ENCODE measurements at regions not wholly inside any gene's neighbourhood (a gene's known extent, or its start where the extent isn't known, plus 50 kb on each side); places are given as distances from the start of the nearest gene placed in this dataset.

DNA sequence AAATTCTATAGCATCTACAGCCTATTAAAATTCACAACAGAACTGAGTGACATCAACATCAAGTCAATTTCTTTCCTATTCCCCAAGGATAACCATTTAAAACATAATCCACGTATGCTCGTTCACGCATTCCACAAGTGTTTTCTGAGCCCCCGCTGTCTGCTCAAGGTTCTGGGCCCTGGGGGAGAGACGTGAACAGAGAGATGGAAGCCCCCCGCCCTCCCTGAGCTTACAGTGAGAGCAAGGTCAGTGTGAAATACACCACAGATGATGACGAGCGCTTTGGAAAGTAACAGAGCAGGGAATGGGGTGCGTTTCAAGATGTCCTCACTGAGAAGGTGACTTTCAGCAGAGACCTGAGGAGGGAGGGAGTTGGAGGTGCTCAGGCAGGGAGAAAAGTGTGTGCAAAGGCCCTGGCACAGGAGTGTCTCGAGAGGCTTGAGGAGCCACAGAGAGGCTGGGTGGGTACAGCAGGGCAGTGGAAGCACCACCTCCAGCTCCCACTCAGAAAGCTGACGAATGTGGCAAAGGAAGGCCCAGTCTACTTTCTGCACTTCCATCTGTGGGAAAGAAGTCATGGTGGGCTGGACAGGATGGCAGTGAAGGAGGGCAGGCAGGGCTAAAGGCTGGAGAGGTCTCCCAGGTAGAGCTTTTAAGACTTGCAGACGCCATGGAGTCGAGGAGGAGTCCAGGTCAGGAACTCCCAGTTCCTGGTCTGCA lies 88.3 kb downstream of the DLL1 start:
- TF ChIP-seq YY1 (IDR thresholded peaks at IDR 0.05; ENCODE audit: insufficient read depth, insufficient read length) (no peak), ZNF274 (IDR thresholded peaks at IDR 0.05; ENCODE audit: low read depth, low read length) (no peak)

All from NT2/D1 (cell line).